ENCODE measurements at regions not wholly inside any gene's neighbourhood (a gene's known extent, or its start where the extent isn't known, plus 50 kb on each side); places are given as distances from the start of the nearest gene placed in this dataset.

GRCh38 chr3:160128056-160128455 lies 97.2 kb upstream of the C3orf80 start:
- H3K9me3 ChIP-seq, result no peaks in the 10 kb centered on the region
- H3K4me3 ChIP-seq (ENCODE audit: low read depth, low read length), result no peak overlapping the region
- TF ChIP-seq CTCF (IDR thresholded peaks at IDR 0.05; ENCODE audit: low read depth, low read length), result no peak
- no peaks in the 10 kb centered on the region; the same call in 1 of the 2 replicates for H3K27me3 ChIP-seq
- no peaks in the 10 kb centered on the region for H3K36me3 ChIP-seq
- H3K4me1 ChIP-seq, result no peaks in the 10 kb centered on the region
- no peak for DNase-seq

GRCh38 chr3:160129459-160130061 lies 95.7 kb upstream of the C3orf80 start:
- H3K4me1 ChIP-seq, result no peaks in the 10 kb centered on the region
- DNase-seq, result no peak
- H3K27me3 ChIP-seq, result no peaks in the 10 kb centered on the region; the same call in 1 of the 2 replicates
- no peak for TF ChIP-seq CTCF (IDR thresholded peaks at IDR 0.05; ENCODE audit: low read depth, low read length)
- H3K36me3 ChIP-seq, result no peaks in the 10 kb centered on the region
- H3K9me3 ChIP-seq, result no peaks in the 10 kb centered on the region
- H3K4me3 ChIP-seq (ENCODE audit: low read depth, low read length), result no peak overlapping the region

GRCh38 chr3:160130071-160130470 lies 95.2 kb upstream of the C3orf80 start:
- Histone ChIP-seq H3K4me1 (no peaks in the 10 kb centered on the region), H3K36me3 (no peaks in the 10 kb centered on the region), H3K4me3 (ENCODE audit: low read depth, low read length) (no peak overlapping the region), H3K27me3 (no peaks in the 10 kb centered on the region; the same call in 1 of the 2 replicates), H3K9me3 (no peaks in the 10 kb centered on the region)
- DNase-seq, result no peak
- TF ChIP-seq CTCF (IDR thresholded peaks at IDR 0.05; ENCODE audit: low read depth, low read length), result no peak

- TF ChIP-seq CTCF (IDR thresholded peaks at IDR 0.05; ENCODE audit: low read depth, low read length), result no peak
- no peaks in the 10 kb centered on the region; the same call in 1 of the 2 replicates for H3K27me3 ChIP-seq
- H3K4me1 ChIP-seq, result no peaks in the 10 kb centered on the region
- no peaks in the 10 kb centered on the region for H3K9me3 ChIP-seq
- no peaks in the 10 kb centered on the region for H3K36me3 ChIP-seq
- no peak overlapping the region for H3K4me3 ChIP-seq (ENCODE audit: low read depth, low read length)
- DNase-seq, result no peak
These were observed 94.3 kb upstream of the C3orf80 start for GRCh38 chr3:160130950-160131349.

GRCh38 chr3:160132226-160132625 lies 93.0 kb upstream of the C3orf80 start:
- Histone ChIP-seq H3K27me3 (no peaks in the 10 kb centered on the region), H3K9me3 (no peaks in the 10 kb centered on the region), H3K36me3 (no peaks in the 10 kb centered on the region), H3K4me3 (ENCODE audit: low read depth, low read length) (no peak overlapping the region), H3K4me1 (no peaks in the 10 kb centered on the region)
- DNase-seq, result no peak
- no peak for TF ChIP-seq CTCF (IDR thresholded peaks at IDR 0.05; ENCODE audit: low read depth, low read length)

- Histone ChIP-seq H3K36me3 (no peaks in the 10 kb centered on the region), H3K4me3 (ENCODE audit: low read depth, low read length) (no peak overlapping the region), H3K27me3 (no peaks in the 10 kb centered on the region), H3K4me1 (no peaks in the 10 kb centered on the region), H3K9me3 (no peaks in the 10 kb centered on the region)
- peak; percentile 30 for DNase-seq
- TF ChIP-seq CTCF (IDR thresholded peaks at IDR 0.05; ENCODE audit: low read depth, low read length), result peak; percentile 32; the same call in 1 of the 2 replicates
These were observed 91.5 kb upstream of the C3orf80 start for GRCh38 chr3:160133757-160134156.

All from BE2C (cell line).